Erythroblast (primary cell): ENCODE measurements at regions not wholly inside any gene's neighbourhood (a gene's known extent, or its start where the extent isn't known, plus 50 kb on each side); places are given as distances from the start of the nearest gene placed in this dataset.

Source experiments
- GATA1 ChIP-seq: IDR thresholded peaks from 2 replicates; pipeline ENCODE4 v1.6.1; 2011; ENCODE audit warnings: low read depth, mild to moderate bottlenecking, control low read depth, low read length, moderate library complexity
- POLR2A ChIP-seq: IDR thresholded peaks from 2 replicates; pipeline ENCODE4 v1.6.1; 2011; ENCODE audit warnings: mild to moderate bottlenecking, low read length

GRCh38 chr3:163852233-163852632, 1226.1 kb downstream of the SI start:
- no peak for TF ChIP-seq POLR2A
- TF ChIP-seq GATA1: no peak
